H9 (cell line): ENCODE measurements at regions not wholly inside any gene's neighbourhood (a gene's known extent, or its start where the extent isn't known, plus 50 kb on each side); places are given as distances from the start of the nearest gene placed in this dataset.

Experiments used
- DNase-seq: peaks from one replicate; pipeline ENCODE4 v3.0.0-alpha.2; 2017
- H2AFZ ChIP-seq: one replicate; pipeline ENCODE4 v1.6.1; 2013; ENCODE audit warnings: mild to moderate bottlenecking, low read length, control low read depth, moderate library complexity
- H2AK5ac ChIP-seq: 2 replicates; pipeline ENCODE4 v1.6.1; 2013; ENCODE audit warnings: low read length, control low read depth, mixed read lengths; ENCODE audit not compliant: insufficient read length
- H2BK120ac ChIP-seq: one replicate; pipeline ENCODE4 v1.6.1; 2013; ENCODE audit warnings: low read depth, mild to moderate bottlenecking, low read length, control low read depth, inconsistent platforms; ENCODE audit not compliant: poor library complexity, severe bottlenecking
- H2BK12ac ChIP-seq: 2 replicates; pipeline ENCODE4 v1.6.1; 2013; ENCODE audit warnings: low read length, control low read depth, mixed read lengths, low read depth; ENCODE audit not compliant: insufficient read length
- H2BK15ac ChIP-seq: 2 replicates; pipeline ENCODE4 v1.6.1; 2013; ENCODE audit warnings: low read depth, low read length, control low read depth
- H2BK20ac ChIP-seq: one replicate; pipeline ENCODE4 v1.6.1; 2013; ENCODE audit warnings: low read depth, mild to moderate bottlenecking, low read length, control low read depth, inconsistent platforms; ENCODE audit not compliant: poor library complexity, severe bottlenecking
- H2BK5ac ChIP-seq: 2 replicates; pipeline ENCODE4 v1.6.1; 2013; ENCODE audit warnings: low read length, control low read depth, mixed read lengths; ENCODE audit not compliant: insufficient read length
- H3K14ac ChIP-seq: 2 replicates; pipeline ENCODE4 v1.6.1; 2013; ENCODE audit warnings: low read length, control low read depth; ENCODE audit not compliant: insufficient read depth
- H3K18ac ChIP-seq: 2 replicates; pipeline ENCODE4 v1.6.1; 2013; ENCODE audit warnings: low read depth, mild to moderate bottlenecking, mixed read lengths, low read length, control low read depth; ENCODE audit not compliant: insufficient read length
- H3K23ac ChIP-seq: 2 replicates; pipeline ENCODE4 v1.6.1; 2013; ENCODE audit warnings: low read length, control low read depth, mixed read lengths, low read depth; ENCODE audit not compliant: insufficient read length
- H3K23me2 ChIP-seq: 2 replicates; pipeline ENCODE4 v1.6.1; 2013; ENCODE audit warnings: low read depth, mild to moderate bottlenecking, mixed read lengths, low read length, control low read depth; ENCODE audit not compliant: insufficient read length, poor library complexity, severe bottlenecking
- H3K27ac ChIP-seq: 2 replicates; pipeline ENCODE4 v1.5.1; 2013; ENCODE audit warnings: low read length, control low read depth, mixed read lengths, low read depth; ENCODE audit not compliant: insufficient read length
- H3K27me3 ChIP-seq: 2 replicates; pipeline ENCODE4 v1.6.1; 2013; ENCODE audit warnings: low read length, control low read depth, inconsistent platforms; ENCODE audit not compliant: insufficient read depth
- H3K4ac ChIP-seq: 2 replicates; pipeline ENCODE4 v1.6.1; 2013; ENCODE audit warnings: low read depth, mild to moderate bottlenecking, control low read depth, inconsistent platforms, low read length, moderate library complexity
- H3K4me1 ChIP-seq: 2 replicates; pipeline ENCODE4 v1.6.1; 2013; ENCODE audit warnings: low read length, control low read depth, inconsistent platforms; ENCODE audit not compliant: insufficient read depth
- H3K4me2 ChIP-seq: 2 replicates; pipeline ENCODE4 v1.6.1; 2013; ENCODE audit warnings: low read length, control low read depth, mixed read lengths; ENCODE audit not compliant: insufficient read length, insufficient read depth
- H3K56ac ChIP-seq: 2 replicates; pipeline ENCODE4 v1.6.1; 2013; ENCODE audit warnings: low read depth, mild to moderate bottlenecking, mixed read lengths, low read length, control low read depth; ENCODE audit not compliant: insufficient read length
- H3K79me1 ChIP-seq: 2 replicates; pipeline ENCODE4 v1.6.1; 2013; ENCODE audit warnings: low read depth, mild to moderate bottlenecking, moderate library complexity, low read length, control low read depth, inconsistent platforms; ENCODE audit not compliant: insufficient read depth, poor library complexity, severe bottlenecking
- H3K79me2 ChIP-seq: 2 replicates; pipeline ENCODE4 v1.6.1; 2013; ENCODE audit warnings: low read length, control low read depth, inconsistent platforms; ENCODE audit not compliant: insufficient read depth
- H3K9ac ChIP-seq: 2 replicates; pipeline ENCODE4 v1.6.1; 2013; ENCODE audit warnings: low read length, control low read depth, mixed read lengths; ENCODE audit not compliant: insufficient read length; ENCODE audit errors: extremely low read depth
- H3K9me3 ChIP-seq: one replicate; pipeline ENCODE4 v1.6.1; 2013; ENCODE audit warnings: low read depth, low read length, inconsistent platforms; ENCODE audit not compliant: control insufficient read depth
- H3T11ph ChIP-seq: one replicate; pipeline ENCODE4 v1.6.1; 2013; ENCODE audit warnings: mild to moderate bottlenecking, low read length, control low read depth, inconsistent platforms
- H4K20me1 ChIP-seq: one replicate; pipeline ENCODE4 v1.6.1; 2013; ENCODE audit not compliant: control insufficient read depth, insufficient read length, insufficient read depth
- H4K5ac ChIP-seq: 2 replicates; pipeline ENCODE4 v1.6.1; 2013; ENCODE audit warnings: low read depth, mild to moderate bottlenecking, mixed read lengths, low read length, control low read depth; ENCODE audit not compliant: insufficient read length
- H4K8ac ChIP-seq: replicated peaks from 2 replicates; pipeline ENCODE4 v1.6.1; 2013; ENCODE audit warnings: low read length, control low read depth, mixed read lengths, low read depth; ENCODE audit not compliant: insufficient read length
- H4K91ac ChIP-seq: 2 replicates; pipeline ENCODE4 v1.6.1; 2013; ENCODE audit warnings: low read depth, mild to moderate bottlenecking, moderate library complexity, mixed read lengths, low read length, control low read depth; ENCODE audit not compliant: insufficient read length
- H3K27ac Mint-ChIP-seq, 3 experiments: 2 replicates in 2 of 3; 3 replicates in 1 of 3; pipeline ENCODE4 v1.8.0; 2020 to 2021; ENCODE audit warnings: mixed read lengths in 3 of 3, mild to moderate bottlenecking in 1 of 3, moderate library complexity in 1 of 3
- H3K27me3 Mint-ChIP-seq: 2 replicates; pipeline ENCODE4 v1.8.0; 2021; ENCODE audit warnings: low read depth, mild to moderate bottlenecking, moderate library complexity, mixed read lengths
- H3K36me3 Mint-ChIP-seq, 3 experiments: 2 replicates in 2 of 3; 3 replicates in 1 of 3; pipeline ENCODE4 v1.8.0; 2020 to 2021; ENCODE audit warnings: low read depth in 3 of 3, mixed read lengths in 3 of 3; ENCODE audit not compliant: insufficient read depth in 1 of 3
- H3K4me1 Mint-ChIP-seq, 2 experiments: 2 replicates each; pipeline ENCODE4 v1.8.0; 2020; ENCODE audit warnings: mixed read lengths in 2 of 2
- H3K4me3 Mint-ChIP-seq, 2 experiments: 2 replicates in 1 of 2; 3 replicates in 1 of 2; pipeline ENCODE4 v1.8.0; 2020 to 2021; ENCODE audit warnings: mild to moderate bottlenecking in 2 of 2, mixed read lengths in 2 of 2, moderate library complexity in 1 of 2
- H3K9me3 Mint-ChIP-seq, 2 experiments: 2 replicates in 1 of 2; 3 replicates in 1 of 2; pipeline ENCODE4 v1.8.0; 2020; ENCODE audit warnings: mild to moderate bottlenecking in 2 of 2, mixed read lengths in 2 of 2, moderate library complexity in 1 of 2
- CTCF ChIP-seq: fragments of 200-600 bp; sonication (generic); conservative IDR thresholded peaks from 3 replicates; pipeline ENCODE4 v1.8.0; 2021; ENCODE audit warnings: antibody characterized with exemption, mild to moderate bottlenecking
- WGBS: extraction: QIAGEN DNeasy Blood & Tissue Kit; methylation state at CpG from one replicate; pipeline ENCODE4 v1.1.7; 2013; ENCODE audit warnings: missing lambda C conversion rate, low lambda C conversion rate, mixed read lengths; ENCODE audit not compliant: insufficient read length; ENCODE audit errors: extremely low coverage; 5-methylcytosine and 5-hydroxymethylcytosine counted together

- H3K14ac ChIP-seq, result no peak overlapping the region
- H4K5ac ChIP-seq, result no peak overlapping the region
- H3K4me1 ChIP-seq, result peaks cover 2% of the 10 kb centered on the region; the same call in 1 of the 2 replicates
- no peak for TF ChIP-seq CTCF
- H3K36me3 Mint-ChIP-seq, result no peaks in the 10 kb centered on the region
- no peak overlapping the region for H2BK20ac ChIP-seq
- no peak overlapping the region for H2BK12ac ChIP-seq
- H3K79me2 ChIP-seq, result no peaks in the 10 kb centered on the region
- no peak overlapping the region for H2BK120ac ChIP-seq
- no peak overlapping the region for H3K18ac ChIP-seq
- H4K91ac ChIP-seq, result no peak overlapping the region
- H2AFZ ChIP-seq, result no peak overlapping the region
- no peak overlapping the region for H3K9ac ChIP-seq
- no peaks in the 10 kb centered on the region for H3K27me3 ChIP-seq
- DNase-seq, result no peak
- H3K9me3 ChIP-seq, result no peaks in the 10 kb centered on the region
- H3K9me3 Mint-ChIP-seq, result peaks cover 0 to under 1% of the 10 kb centered on the region in 2 experiments; a peak in 2 of 5 replicates
- H3K4me2 ChIP-seq, result no peak overlapping the region
- no peak overlapping the region; a peak in 1 of 7 replicates for H3K27ac Mint-ChIP-seq
- H3T11ph ChIP-seq, result no peak overlapping the region
- H3K23me2 ChIP-seq, result no peaks in the 10 kb centered on the region
- H3K4ac ChIP-seq, result no peak overlapping the region
- H2BK15ac ChIP-seq, result no peak overlapping the region
- no peaks in the 10 kb centered on the region for H4K20me1 ChIP-seq
- no CpG with 5 or more reads among the region's 2 CpGs for WGBS
- H3K4me1 Mint-ChIP-seq, result peaks cover 0 to 9% of the 10 kb centered on the region in 2 experiments; a peak in 2 of 4 replicates
- no peak overlapping the region for H3K27ac ChIP-seq
- H3K23ac ChIP-seq, result no peak overlapping the region
- H3K56ac ChIP-seq, result no peak overlapping the region
- no peaks in the 10 kb centered on the region for H3K79me1 ChIP-seq
- H2BK5ac ChIP-seq, result no peak overlapping the region
- no peaks in the 10 kb centered on the region; the same call in 1 of the 2 replicates for H3K27me3 Mint-ChIP-seq
- H4K8ac ChIP-seq, result no peak overlapping the region
- H3K4me3 Mint-ChIP-seq, result no peak overlapping the region
- H2AK5ac ChIP-seq, result no peak overlapping the region
Observed at GRCh38 chr2:83994633-83995179, 464.4 kb downstream of the SUCLG1 start.
